GM21360 (cell line): ENCODE measurements at regions not wholly inside any gene's neighbourhood (a gene's known extent, or its start where the extent isn't known, plus 50 kb on each side); places are given as distances from the start of the nearest gene placed in this dataset.

Experiments used
- ATAC-seq: cut with Tn5 transposase; IDR thresholded peaks from one replicate; pipeline ENCODE4 v1.9.1; 2021; ENCODE audit warnings: mild to moderate bottlenecking, moderate library complexity; ENCODE audit not compliant: unreplicated experiment

- ATAC-seq: no peak
Measured at GRCh38 chr3:70805061-70805889, 492.8 kb upstream of the MDFIC2 start.

GRCh38 chr3:70803891-70804290, 491.5 kb upstream of the MDFIC2 start:
- ATAC-seq: no peak

- ATAC-seq: no peak
Measured at GRCh38 chr3:70803319-70803718, 490.9 kb upstream of the MDFIC2 start.

- ATAC-seq: no peak
Measured at GRCh38 chr3:70800951-70801350, 488.5 kb upstream of the MDFIC2 start.

- ATAC-seq: no peak
Measured at GRCh38 chr3:70789878-70790277, 477.4 kb upstream of the MDFIC2 start.

- no peak for ATAC-seq
Measured at GRCh38 chr3:70780790-70781189, 468.4 kb upstream of the MDFIC2 start.

GRCh38 chr3:70779296-70779695, 466.9 kb upstream of the MDFIC2 start:
- ATAC-seq: no peak

GRCh38 chr3:70776081-70776480, 463.6 kb upstream of the MDFIC2 start:
- no peak for ATAC-seq

GRCh38 chr3:70775257-70775656, 462.8 kb upstream of the MDFIC2 start:
- no peak for ATAC-seq

GRCh38 chr3:70774641-70775040, 462.2 kb upstream of the MDFIC2 start:
- ATAC-seq: no peak

- ATAC-seq: peak; percentile 68
Measured at GRCh38 chr3:70771426-70772147, 459.1 kb upstream of the MDFIC2 start.

GRCh38 chr3:70770650-70771049, 458.2 kb upstream of the MDFIC2 start:
- no peak for ATAC-seq

- no peak for ATAC-seq
Measured at GRCh38 chr3:70766301-70766700, 453.9 kb upstream of the MDFIC2 start.

- ATAC-seq: no peak
Measured at GRCh38 chr3:70763894-70764293, 451.5 kb upstream of the MDFIC2 start.

GRCh38 chr3:70757658-70758057, 445.2 kb upstream of the MDFIC2 start:
- ATAC-seq: no peak

GRCh38 chr3:70755526-70755925, 443.1 kb upstream of the MDFIC2 start:
- no peak for ATAC-seq

GRCh38 chr3:70754314-70754713, 441.9 kb upstream of the MDFIC2 start:
- no peak for ATAC-seq

GRCh38 chr3:70753572-70753971, 441.1 kb upstream of the MDFIC2 start:
- no peak for ATAC-seq

- no peak for ATAC-seq
Measured at GRCh38 chr3:70752051-70752450, 439.6 kb upstream of the MDFIC2 start.

- ATAC-seq: no peak
Measured at GRCh38 chr3:70749122-70749521, 436.7 kb upstream of the MDFIC2 start.

- no peak for ATAC-seq
Measured at GRCh38 chr3:70748593-70748992, 436.2 kb upstream of the MDFIC2 start.

GRCh38 chr3:70747847-70748246, 435.4 kb upstream of the MDFIC2 start:
- no peak for ATAC-seq
